AG10803 (cell line): ENCODE measurements at regions not wholly inside any gene's neighbourhood (a gene's known extent, or its start where the extent isn't known, plus 50 kb on each side); places are given as distances from the start of the nearest gene placed in this dataset.
A peak's percentile ranks its signal among the peaks of the same experiment; 100 is the strongest.

Experiments used
- DNase-seq: peaks from one replicate; pipeline ENCODE4 v3.0.0; 2010; ENCODE audit warnings: low read depth
- H3K4me3 ChIP-seq: 2 replicates; pipeline ENCODE4 v1.5.1; 2011; ENCODE audit warnings: mild to moderate bottlenecking, low read length, control low read depth
- CTCF ChIP-seq: conservative IDR thresholded peaks from 2 replicates; pipeline ENCODE4 v1.5.1; 2011; ENCODE audit warnings: mild to moderate bottlenecking, low read length, control low read depth, inconsistent platforms

- no peak overlapping the region for H3K4me3 ChIP-seq
- peak; percentile 54 for DNase-seq
- TF ChIP-seq CTCF = 0 out of 2 replicates have a peak, but pooled peaks have one; percentile 5
Measured at GRCh38 chr11:28581286-28582242, 473.4 kb downstream of the METTL15 start.

DNA sequence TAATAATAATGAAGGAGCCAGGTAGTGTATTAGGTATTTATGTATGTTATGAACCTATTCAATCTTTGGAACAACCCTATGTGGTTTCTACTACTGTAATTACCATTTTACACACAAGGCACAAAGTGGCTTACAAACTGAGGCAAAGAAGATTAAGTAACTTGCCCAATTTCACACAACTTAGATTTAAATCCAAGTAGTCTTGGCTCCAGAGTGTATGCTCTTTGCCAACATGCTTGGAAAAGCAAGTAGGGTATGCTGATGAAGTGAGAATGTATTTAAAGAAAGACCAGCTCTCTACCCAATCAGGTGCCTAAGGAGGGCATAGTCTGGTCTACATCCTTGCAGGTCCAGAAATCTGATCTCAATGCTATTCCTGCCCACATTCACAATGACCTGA lies 463.2 kb downstream of the METTL15 start:
- no peak for DNase-seq
- TF ChIP-seq CTCF = no peak
- no peak overlapping the region for H3K4me3 ChIP-seq

DNA sequence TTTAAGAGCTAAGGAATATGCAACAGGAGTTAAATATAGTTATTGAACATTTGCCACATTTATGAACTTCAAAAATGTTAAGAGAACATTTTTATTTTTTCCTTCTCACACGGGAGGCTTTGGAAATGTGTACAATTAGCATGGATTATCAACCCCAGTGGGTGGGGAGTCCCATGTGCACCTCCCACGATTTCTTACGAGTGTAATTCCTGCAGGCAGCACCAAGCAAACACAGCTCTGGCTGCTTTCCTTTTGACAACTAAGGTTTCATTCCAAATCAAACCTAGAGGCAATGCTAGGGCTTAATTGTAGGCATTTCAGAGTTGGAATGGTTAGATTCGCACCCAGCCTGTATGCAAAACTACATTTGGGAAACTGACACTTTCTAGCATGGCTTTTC lies 460.9 kb downstream of the METTL15 start:
- no peak overlapping the region for H3K4me3 ChIP-seq
- DNase-seq = no peak
- TF ChIP-seq CTCF = no peak

DNA sequence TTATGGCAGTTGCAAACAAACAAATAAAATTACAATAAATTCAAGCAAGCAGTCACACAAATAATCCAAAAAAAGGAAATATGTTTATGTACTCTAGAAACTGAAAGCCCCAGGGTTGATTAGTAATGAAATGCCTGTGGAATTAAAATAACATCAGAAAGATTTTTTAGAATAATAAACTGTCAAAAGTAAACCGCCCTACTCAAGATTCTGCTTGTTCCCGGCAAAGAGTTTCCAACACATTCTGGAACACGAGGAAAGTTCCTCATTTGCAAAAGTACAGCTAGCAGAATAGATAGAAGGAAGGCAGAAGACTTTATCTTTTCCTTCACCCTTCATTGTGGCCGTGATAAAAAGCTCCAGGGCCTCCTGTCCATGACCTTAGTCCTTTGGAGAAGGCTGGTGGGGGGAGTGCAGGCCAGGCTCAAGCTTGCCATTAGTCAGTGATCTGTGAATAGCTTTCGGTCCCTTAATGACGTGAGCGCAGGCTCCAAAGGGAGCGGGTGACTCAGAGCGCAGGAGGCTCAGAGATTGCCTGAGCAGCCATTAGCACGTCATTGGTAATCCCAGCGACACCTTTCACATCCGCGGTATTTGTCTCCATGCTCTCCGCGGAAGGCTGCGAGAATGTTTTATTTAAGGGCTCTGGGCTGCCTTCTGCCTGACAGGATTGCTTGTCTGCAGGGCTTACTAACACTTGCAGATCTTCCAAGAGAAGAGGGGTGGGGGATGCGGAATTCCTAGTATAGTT lies 458.3 kb downstream of the METTL15 start:
- no peak for TF ChIP-seq CTCF
- peak; percentile 90 for DNase-seq
- H3K4me3 ChIP-seq = peak overlapping the region; percentile 37

DNA sequence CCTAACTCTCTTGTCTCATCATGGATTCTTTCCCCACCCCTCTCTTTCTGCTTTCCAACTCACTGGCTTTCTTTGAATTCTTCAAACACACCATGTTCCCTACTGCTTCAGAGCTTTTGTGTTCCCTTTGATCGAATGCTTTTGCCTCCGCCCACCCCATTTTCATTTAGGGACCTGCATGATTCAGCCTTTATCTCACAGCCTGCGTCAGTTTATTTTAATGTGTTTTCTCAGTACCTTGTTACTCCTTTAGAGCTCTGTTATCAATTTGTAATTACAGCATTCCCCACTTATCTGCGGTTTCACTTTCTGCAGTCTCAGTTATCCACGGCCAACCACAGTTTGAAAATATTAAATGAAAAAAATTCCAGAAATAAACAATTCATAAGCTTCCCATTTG lies 451.3 kb downstream of the METTL15 start:
- no peak overlapping the region for H3K4me3 ChIP-seq
- TF ChIP-seq CTCF = no peak
- no peak for DNase-seq

DNA sequence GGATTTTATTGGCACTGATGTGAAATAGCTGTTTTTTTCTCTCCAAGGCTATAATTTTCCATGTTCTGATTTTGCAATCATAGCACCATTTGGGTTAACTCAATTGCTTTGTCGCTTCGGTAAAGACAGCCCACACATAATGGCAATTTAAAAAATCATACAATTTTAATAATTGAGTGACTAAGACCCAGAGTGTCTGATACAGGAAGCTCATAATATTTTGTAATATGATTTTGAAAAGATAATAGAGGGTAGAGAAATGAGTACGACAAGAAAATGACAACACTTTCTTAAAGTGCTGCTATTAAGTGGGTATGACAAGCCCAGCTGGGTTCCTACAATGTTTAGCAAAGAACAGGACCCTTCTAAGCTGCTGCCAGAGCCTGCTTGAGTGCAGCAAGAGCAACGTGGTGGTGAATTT lies 439.1 kb downstream of the METTL15 start:
- DNase-seq = no peak
- TF ChIP-seq CTCF = no peak
- no peak overlapping the region for H3K4me3 ChIP-seq

DNA sequence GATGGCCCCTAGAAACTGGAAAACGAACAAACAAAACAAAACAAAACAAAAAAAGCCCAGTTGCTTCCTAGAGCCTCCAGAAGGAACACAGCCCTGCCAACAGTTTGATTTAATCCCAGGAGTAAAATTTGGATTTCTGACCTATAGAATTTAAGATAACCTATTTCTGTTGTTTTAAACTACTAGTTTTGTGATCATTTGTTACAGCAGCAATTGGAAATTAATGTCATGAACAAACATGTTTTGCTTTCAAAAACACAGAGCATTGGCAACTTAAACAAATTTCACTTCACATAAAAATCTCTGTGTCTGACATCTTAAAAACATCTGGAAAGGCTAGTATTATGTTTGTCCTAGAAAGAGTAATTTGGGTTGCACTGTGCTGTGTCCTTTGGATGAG lies 437.3 kb downstream of the METTL15 start:
- no peak for DNase-seq
- TF ChIP-seq CTCF = no peak

More for the DNA sequence above, 437.3 kb downstream of the METTL15 start:
- H3K4me3 ChIP-seq = no peak overlapping the region
